ENCODE measurements at regions not wholly inside any gene's neighbourhood (a gene's known extent, or its start where the extent isn't known, plus 50 kb on each side); places are given as distances from the start of the nearest gene placed in this dataset.

DNA sequence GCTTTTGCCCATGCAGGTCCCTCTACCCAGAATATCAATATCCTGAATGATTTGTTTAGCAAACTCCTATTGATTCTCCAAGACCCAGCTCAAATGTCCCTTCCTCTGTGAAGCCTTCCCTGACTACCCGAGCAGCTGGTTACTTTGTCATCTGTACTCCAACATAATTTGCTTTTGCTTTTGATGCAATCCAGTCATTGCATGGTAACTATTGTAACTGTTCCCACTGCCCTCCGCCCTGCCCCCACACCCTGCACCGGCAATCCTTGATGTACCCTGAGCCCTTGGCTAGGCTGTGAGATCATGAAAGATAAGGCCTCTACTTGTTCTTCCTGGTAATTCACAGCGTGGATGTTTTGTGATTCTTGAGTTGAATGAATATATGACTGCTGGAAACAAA, 119.9 kb upstream of the BOD1 start:
- no peaks in the 10 kb centered on the region for H3K27me3 Mint-ChIP-seq
- ChIA-PET POLR2A (no interaction called here), CTCF (no interaction called here)
- ATAC-seq (ENCODE audit: poor library complexity): no peak
- Histone ChIP-seq H3K4me1 (ENCODE audit: insufficient read depth, low read length) (no peaks in the 10 kb centered on the region), H3K27me3 (ENCODE audit: control insufficient read depth in 1 of 2, insufficient read depth in 2 of 2, low read length in 2 of 2) (no peaks in the 10 kb centered on the region), H3K27ac (ENCODE audit: low read depth in 1 of 2, low read length in 2 of 2) (no peak overlapping the region), H3K9me3 (ENCODE audit: control insufficient read depth in 1 of 2, insufficient read depth in 1 of 2, low read length in 2 of 2) (no peaks in the 10 kb centered on the region), H3K36me3 (ENCODE audit: insufficient read depth, low read length) (no peaks in the 10 kb centered on the region), H3K4me3 (ENCODE audit: low read length) (no peak overlapping the region)
- H3K9me3 Mint-ChIP-seq: no peaks in the 10 kb centered on the region
- intact Hi-C loops (cut with DNase I, micrococcal nuclease): no loop called here
- no peaks in the 10 kb centered on the region for H3K36me3 Mint-ChIP-seq (ENCODE audit: low read depth)
- DNase-seq: no peak
- H3K27ac Mint-ChIP-seq: no peak overlapping the region
- no peak overlapping the region for H3K4me3 Mint-ChIP-seq
- H3K4me1 Mint-ChIP-seq (ENCODE audit: low read depth): no peaks in the 10 kb centered on the region
- TF ChIP-seq, protein P1, sequence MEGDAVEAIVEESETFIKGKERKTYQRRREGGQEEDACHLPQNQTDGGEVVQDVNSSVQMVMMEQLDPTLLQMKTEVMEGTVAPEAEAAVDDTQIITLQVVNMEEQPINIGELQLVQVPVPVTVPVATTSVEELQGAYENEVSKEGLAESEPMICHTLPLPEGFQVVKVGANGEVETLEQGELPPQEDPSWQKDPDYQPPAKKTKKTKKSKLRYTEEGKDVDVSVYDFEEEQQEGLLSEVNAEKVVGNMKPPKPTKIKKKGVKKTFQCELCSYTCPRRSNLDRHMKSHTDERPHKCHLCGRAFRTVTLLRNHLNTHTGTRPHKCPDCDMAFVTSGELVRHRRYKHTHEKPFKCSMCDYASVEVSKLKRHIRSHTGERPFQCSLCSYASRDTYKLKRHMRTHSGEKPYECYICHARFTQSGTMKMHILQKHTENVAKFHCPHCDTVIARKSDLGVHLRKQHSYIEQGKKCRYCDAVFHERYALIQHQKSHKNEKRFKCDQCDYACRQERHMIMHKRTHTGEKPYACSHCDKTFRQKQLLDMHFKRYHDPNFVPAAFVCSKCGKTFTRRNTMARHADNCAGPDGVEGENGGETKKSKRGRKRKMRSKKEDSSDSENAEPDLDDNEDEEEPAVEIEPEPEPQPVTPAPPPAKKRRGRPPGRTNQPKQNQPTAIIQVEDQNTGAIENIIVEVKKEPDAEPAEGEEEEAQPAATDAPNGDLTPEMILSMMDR (IDR thresholded peaks at IDR 0.05): no peak

- H3K4me3 Mint-ChIP-seq: no peak overlapping the region
- no peaks in the 10 kb centered on the region for H3K9me3 ChIP-seq (ENCODE audit: control insufficient read depth in 1 of 2, insufficient read depth in 1 of 2, low read length in 2 of 2)
- no peaks in the 10 kb centered on the region for H3K27me3 Mint-ChIP-seq
- POLR2A ChIA-PET: no interaction called here
- H3K4me1 Mint-ChIP-seq (ENCODE audit: low read depth): no peaks in the 10 kb centered on the region
- no peaks in the 10 kb centered on the region for H3K36me3 ChIP-seq (ENCODE audit: insufficient read depth, low read length)
- TF ChIP-seq, protein P1 (IDR thresholded peaks at IDR 0.05): no peak
- intact Hi-C loops (cut with DNase I, micrococcal nuclease): no loop called here
- no peak overlapping the region for H3K27ac ChIP-seq (ENCODE audit: low read depth in 1 of 2, low read length in 2 of 2)
- H3K4me1 ChIP-seq (ENCODE audit: insufficient read depth, low read length): peaks cover 2% of the 10 kb centered on the region
- H3K27me3 ChIP-seq (ENCODE audit: control insufficient read depth in 1 of 2, insufficient read depth in 2 of 2, low read length in 2 of 2): no peaks in the 10 kb centered on the region
- H3K4me3 ChIP-seq (ENCODE audit: low read length): no peak overlapping the region
- H3K9me3 Mint-ChIP-seq: no peaks in the 10 kb centered on the region
- ATAC-seq (ENCODE audit: poor library complexity) (no peak), DNase-seq (peak in 1 of 14 experiments; percentile 19)
- CTCF ChIA-PET: no interaction called here
- no peak overlapping the region for H3K27ac Mint-ChIP-seq
- H3K36me3 Mint-ChIP-seq (ENCODE audit: low read depth): no peaks in the 10 kb centered on the region
Measured at GRCh38 chr5:173736923-173737412, 120.5 kb upstream of the BOD1 start.

GRCh38 chr5:173739741-173740140, 123.3 kb upstream of the BOD1 start:
- no peaks in the 10 kb centered on the region for H3K9me3 Mint-ChIP-seq
- H3K27me3 Mint-ChIP-seq: no peaks in the 10 kb centered on the region
- Histone ChIP-seq H3K36me3 (ENCODE audit: insufficient read depth, low read length) (no peaks in the 10 kb centered on the region), H3K27ac (ENCODE audit: low read depth in 1 of 2, low read length in 2 of 2) (no peak overlapping the region), H3K4me1 (ENCODE audit: insufficient read depth, low read length) (peaks cover 3% of the 10 kb centered on the region), H3K9me3 (ENCODE audit: control insufficient read depth in 1 of 2, insufficient read depth in 1 of 2, low read length in 2 of 2) (no peaks in the 10 kb centered on the region), H3K27me3 (ENCODE audit: control insufficient read depth in 1 of 2, insufficient read depth in 2 of 2, low read length in 2 of 2) (no peaks in the 10 kb centered on the region), H3K4me3 (ENCODE audit: low read length) (no peak overlapping the region)
- H3K4me1 Mint-ChIP-seq (ENCODE audit: low read depth): no peaks in the 10 kb centered on the region
- POLR2A ChIA-PET: no interaction called here
- DNase-seq (no peak), ATAC-seq (ENCODE audit: poor library complexity) (no peak)
- TF ChIP-seq, protein P1 (IDR thresholded peaks at IDR 0.05): no peak
- CTCF ChIA-PET: no interaction called here
- intact Hi-C loops (cut with DNase I, micrococcal nuclease): loop anchor here in 1 of 2 experiments (5.0 kb wide), 1 partner anchor 862 kb away; no protein-coding TSS in a partner anchor
- no peak overlapping the region for H3K4me3 Mint-ChIP-seq
- H3K27ac Mint-ChIP-seq: no peak overlapping the region
- H3K36me3 Mint-ChIP-seq (ENCODE audit: low read depth): no peaks in the 10 kb centered on the region

All from CD4-positive, alpha-beta T cell (primary cell).